Breast epithelium (tissue), 3 donors: ENCODE measurements at regions not wholly inside any gene's neighbourhood (a gene's known extent, or its start where the extent isn't known, plus 50 kb on each side); places are given as distances from the start of the nearest gene placed in this dataset.

ENCODE experiments used
- POLR2A ChIP-seq: fragments of 450-650 bp; IDR thresholded peaks from one replicate; pipeline ENCODE4 v1.6.1; 2016; ENCODE audit warnings: antibody characterized with exemption, mild to moderate bottlenecking, moderate library complexity
- POLR2AphosphoS5 ChIP-seq, 3 donors: sonication (generic); formaldehyde crosslinking; IDR thresholded peaks; one replicate each; pipeline ENCODE4 v1.6.1; 2017; ENCODE audit warnings: antibody characterized with exemption in 3 of 3
- TF ChIP-seq, protein P1 (sequence below), 3 donors: fragments of 450-650 bp; IDR thresholded peaks; one replicate each; pipeline ENCODE4 v1.5.1; 2016 to 2017; ENCODE audit warnings: antibody characterized with exemption in 3 of 3, mild to moderate bottlenecking in 3 of 3, moderate library complexity in 3 of 3

DNA sequence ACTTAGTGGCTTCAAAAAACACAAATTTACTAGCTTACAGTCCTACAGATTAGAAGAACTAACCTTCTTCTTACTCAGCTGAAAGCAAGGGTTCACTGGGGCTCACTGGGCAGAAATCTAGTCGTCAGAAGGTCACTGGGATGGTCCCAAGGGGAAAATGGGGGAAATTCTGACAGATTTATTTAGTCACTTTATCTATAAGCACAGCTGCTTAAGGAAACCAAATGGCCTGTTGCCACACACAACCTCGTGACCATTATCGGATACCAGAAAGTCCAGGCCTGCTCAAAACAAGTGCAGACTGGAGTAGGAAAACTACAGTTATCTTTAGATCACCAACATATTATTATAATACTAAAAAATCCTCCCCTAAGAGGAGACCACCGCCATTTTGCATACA lies 374.6 kb upstream of the ASIC2 start:
- TF ChIP-seq POLR2A = no peak
- TF ChIP-seq, protein P1, sequence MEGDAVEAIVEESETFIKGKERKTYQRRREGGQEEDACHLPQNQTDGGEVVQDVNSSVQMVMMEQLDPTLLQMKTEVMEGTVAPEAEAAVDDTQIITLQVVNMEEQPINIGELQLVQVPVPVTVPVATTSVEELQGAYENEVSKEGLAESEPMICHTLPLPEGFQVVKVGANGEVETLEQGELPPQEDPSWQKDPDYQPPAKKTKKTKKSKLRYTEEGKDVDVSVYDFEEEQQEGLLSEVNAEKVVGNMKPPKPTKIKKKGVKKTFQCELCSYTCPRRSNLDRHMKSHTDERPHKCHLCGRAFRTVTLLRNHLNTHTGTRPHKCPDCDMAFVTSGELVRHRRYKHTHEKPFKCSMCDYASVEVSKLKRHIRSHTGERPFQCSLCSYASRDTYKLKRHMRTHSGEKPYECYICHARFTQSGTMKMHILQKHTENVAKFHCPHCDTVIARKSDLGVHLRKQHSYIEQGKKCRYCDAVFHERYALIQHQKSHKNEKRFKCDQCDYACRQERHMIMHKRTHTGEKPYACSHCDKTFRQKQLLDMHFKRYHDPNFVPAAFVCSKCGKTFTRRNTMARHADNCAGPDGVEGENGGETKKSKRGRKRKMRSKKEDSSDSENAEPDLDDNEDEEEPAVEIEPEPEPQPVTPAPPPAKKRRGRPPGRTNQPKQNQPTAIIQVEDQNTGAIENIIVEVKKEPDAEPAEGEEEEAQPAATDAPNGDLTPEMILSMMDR (IDR thresholded peaks at IDR 0.05) = no peak
- no peak for TF ChIP-seq POLR2AphosphoS5 (IDR thresholded peaks at IDR 0.05)
